Smooth muscle cell of the brain vasculature (primary cell): ENCODE measurements at regions not wholly inside any gene's neighbourhood (a gene's known extent, or its start where the extent isn't known, plus 50 kb on each side); places are given as distances from the start of the nearest gene placed in this dataset.

Experiments
- DNase-seq: peaks from one replicate; pipeline ENCODE4 v3.0.0-alpha.2; 2012; ENCODE audit warnings: low read depth, low spot score

DNA sequence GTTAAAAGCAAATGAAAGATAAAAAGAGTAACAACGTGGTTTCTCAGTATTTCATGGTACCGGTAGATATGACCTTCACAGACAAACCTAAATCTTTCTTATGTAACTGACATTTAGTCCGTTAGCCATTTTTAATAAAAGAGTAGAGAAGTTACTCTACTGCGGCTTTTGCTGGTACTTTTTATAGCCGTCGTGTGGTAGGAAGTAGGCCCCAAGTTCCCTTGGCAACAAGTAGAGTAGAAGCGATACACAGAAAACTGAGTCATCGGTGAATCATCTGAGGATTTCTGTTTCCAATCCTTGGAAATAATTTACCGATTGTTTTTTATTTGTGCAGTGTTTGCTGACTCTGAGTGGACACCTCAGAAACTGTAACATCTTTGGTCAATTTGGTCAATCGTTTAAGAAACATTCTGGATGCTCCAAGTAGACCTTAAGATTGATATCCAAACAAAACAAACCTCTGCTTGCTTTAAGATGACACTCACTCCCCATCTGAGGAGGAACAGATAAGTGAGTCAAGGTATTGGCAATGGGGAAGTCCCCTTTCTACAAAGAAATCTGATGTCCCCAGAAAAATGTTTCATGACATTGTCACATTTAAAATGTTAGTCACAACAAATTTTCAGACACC, 63.9 kb upstream of the AHR start:
- peak; percentile 77 for DNase-seq

DNA sequence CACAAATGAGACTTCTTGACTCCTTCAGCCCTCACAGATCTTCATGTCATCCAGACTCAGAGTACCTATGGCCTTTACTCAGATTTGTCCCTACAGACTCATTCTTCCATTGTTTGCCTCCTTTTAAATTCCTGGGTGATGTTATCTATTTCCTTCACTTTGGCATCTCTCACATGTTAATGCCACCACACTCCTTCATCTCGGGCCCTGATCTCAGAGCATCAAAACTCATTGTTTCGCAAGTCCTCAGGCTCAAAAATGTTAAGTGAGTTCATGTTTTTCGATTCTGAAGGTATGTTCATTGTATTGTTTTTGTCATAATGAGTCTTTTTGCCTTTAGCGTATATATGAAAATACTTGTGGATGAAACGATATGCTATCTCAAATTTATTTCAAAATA, 62.3 kb upstream of the AHR start:
- no peak for DNase-seq

DNA sequence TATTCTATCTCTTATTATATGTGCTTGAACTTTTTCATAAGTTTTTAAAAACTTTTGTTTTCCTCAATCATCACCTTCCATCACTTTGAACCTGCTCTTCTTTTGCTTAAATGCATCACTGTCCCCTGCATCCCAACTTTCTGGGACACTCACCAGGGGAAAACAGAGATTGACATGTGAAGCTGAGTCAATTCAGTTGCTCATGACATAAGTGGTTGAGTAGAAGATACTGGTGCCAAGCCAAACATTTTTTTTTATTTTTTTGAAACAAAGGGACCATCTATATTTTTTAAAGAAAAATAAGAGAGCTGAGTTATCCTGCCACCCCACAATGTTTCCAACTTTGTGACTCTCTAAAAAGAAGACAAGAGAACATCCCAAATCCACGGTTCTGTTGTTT, 61.8 kb upstream of the AHR start:
- no peak for DNase-seq

DNA sequence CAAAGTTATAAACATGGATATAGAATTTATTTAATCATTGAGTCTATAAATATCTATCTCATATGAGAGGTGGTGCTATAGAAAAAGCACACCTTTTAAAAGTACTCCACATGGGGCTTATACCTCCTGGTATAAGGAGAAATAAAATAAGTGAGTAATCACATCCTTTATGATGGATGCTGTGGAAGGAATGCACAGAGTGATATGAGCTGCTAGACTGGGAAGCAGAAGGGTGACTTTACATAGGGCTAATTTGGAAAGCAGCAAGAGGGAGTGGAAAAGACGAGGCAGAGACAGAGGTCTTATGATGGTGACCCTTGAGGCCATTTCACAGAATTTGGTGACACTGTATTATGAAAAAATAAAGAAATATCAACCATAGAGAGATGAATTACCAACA, 59.4 kb upstream of the AHR start:
- DNase-seq, result no peak

DNA sequence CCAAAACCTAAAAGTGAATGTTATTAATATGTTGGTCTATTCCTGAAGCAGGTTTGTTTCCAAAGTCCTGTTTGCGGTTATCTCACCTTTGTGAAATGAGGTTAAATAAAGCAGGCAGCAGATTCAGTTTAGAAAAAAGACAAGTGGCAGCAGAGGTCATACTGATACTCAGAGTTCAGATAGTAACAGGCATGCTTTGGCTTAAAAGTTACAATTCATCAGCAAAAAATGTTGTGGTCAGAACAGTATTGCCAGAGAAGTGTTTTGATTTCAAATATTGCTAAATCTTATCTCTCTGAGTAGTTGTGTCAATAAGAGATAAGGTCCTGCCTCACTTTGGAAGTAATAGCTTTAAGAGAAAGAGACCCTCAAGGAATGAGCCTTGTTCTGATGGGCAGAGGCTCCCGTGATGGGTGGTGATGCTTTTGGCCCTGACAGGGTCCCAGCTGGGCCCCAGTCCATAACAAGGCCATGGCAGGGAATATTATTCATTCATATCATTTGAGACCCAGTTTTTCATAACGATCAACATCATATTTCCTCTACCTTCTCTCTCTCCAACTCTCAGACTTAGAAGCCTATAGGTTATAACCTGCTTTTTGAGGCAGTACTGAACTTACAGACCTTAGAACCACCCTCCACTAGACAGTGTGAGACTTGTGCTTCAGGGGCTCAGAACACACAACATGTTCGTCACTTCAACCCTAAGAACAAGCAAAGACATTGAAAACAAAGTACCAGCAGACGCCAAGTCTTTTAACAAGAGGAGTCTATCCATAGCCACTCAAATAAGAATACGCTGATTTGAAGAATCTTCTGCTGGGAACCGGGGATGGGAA, 58.5 kb upstream of the AHR start:
- DNase-seq, result no peak

DNA sequence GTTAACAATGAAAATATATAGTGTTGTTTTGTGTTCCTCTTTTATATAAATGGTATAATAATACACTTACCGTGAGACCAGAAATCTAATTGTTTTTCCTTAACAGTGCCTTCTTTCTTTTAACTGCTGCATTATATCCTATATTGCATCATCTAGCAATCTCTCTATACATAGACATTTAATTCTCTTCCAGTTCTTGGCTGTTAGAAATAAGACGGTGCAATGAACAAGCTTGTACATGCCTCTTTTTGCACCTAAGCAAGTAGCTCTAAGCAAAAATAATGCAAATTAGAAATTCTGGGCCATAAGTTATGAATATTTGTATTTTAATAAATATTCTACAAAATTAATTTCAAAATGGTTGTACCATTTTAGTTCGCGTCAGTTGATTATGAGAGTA, 55.9 kb upstream of the AHR start:
- no peak for DNase-seq

DNA sequence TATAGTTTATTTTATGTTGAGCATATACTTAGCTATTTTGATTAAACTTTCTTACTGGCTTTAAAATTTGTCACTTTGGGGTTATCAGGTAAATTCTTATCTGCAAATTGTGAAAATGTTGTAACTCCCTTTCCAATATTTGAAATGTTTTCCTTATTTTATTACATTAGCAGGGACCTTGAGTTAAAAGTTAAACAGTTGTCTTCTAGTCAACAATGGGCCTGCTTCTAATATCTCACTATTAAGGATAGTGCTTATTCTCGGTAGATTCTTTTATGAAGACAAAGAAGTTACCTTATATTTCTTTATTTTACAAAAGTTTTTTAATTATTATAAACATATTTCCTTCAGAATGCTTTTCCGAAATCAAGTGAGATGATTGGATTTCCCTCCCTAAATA, 53.7 kb upstream of the AHR start:
- DNase-seq, result no peak

DNA sequence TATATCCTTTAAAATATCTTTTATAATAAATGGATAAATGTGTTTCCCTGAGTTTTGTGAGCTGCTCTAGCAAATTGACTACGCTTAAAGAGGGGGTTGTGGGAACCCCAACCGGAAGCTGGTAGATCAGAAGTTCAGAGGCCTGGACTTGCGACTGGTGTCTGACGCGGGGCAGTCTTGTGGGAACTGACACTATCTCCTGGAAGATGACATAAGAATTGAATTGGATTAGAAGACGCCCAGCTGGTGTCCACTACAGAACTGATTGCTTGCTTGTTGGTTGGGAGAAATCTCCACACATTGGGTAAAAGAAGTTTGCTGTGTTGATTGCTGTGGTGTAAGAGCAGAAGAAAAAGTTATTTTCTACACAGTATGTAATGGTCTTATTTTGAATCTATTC, 51.1 kb upstream of the AHR start:
- no peak for DNase-seq

DNA sequence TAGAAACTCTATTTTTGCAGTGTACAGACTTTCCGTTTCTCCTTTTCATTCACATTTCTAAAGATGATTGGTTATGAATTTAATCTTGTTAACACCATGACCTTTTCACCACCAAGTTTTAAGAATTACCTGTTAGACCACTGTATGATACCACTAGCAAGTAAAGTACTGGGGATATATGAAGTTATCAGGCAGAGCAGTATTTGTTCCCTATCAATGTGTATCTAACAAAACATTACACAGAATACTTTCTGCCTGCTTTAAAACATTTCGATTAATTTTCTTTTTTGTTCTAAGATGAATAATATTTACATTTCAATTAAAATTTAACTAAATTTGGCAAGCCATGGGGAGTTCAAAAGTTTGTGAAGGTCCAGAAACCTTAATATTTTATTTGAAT, 49.9 kb upstream of the AHR start:
- DNase-seq, result no peak
